PFSK-1 (cell line): ENCODE measurements at regions not wholly inside any gene's neighbourhood (a gene's known extent, or its start where the extent isn't known, plus 50 kb on each side); places are given as distances from the start of the nearest gene placed in this dataset.

Experiments used
- FOXP2 ChIP-seq: optimal IDR thresholded peaks from 2 replicates; pipeline ENCODE3; 2011; ENCODE audit warnings: borderline replicate concordance, control low read depth, inconsistent platforms; ENCODE audit not compliant: insufficient read depth; ENCODE audit errors: extremely low read length, extremely low read depth
- POLR2AphosphoS5 ChIP-seq: IDR thresholded peaks from 2 replicates; pipeline ENCODE4 v1.6.1; 2012; ENCODE audit warnings: low read depth, mild to moderate bottlenecking, control low read depth, low read length, moderate library complexity
- SIN3A ChIP-seq: IDR thresholded peaks from 2 replicates; pipeline ENCODE4 v1.6.1; 2012; ENCODE audit warnings: mild to moderate bottlenecking, low read length, moderate library complexity, borderline replicate concordance; ENCODE audit not compliant: insufficient read depth
- TAF1 ChIP-seq: IDR thresholded peaks from 2 replicates; pipeline ENCODE4 v1.6.1; 2012; ENCODE audit warnings: low read length, control low read depth, borderline replicate concordance; ENCODE audit not compliant: insufficient read depth
- TF ChIP-seq, protein P1 (sequence below), 2 experiments: IDR thresholded peaks; 2 replicates each; pipeline versions ENCODE4 v1.6.1 to v1.8.0; 2011 to 2012; ENCODE audit warnings: low read depth in 2 of 2, low read length in 2 of 2, control low read depth in 1 of 2, inconsistent platforms in 1 of 2, mild to moderate bottlenecking in 1 of 2, moderate library complexity in 1 of 2; ENCODE audit not compliant: insufficient read depth in 1 of 2

DNA sequence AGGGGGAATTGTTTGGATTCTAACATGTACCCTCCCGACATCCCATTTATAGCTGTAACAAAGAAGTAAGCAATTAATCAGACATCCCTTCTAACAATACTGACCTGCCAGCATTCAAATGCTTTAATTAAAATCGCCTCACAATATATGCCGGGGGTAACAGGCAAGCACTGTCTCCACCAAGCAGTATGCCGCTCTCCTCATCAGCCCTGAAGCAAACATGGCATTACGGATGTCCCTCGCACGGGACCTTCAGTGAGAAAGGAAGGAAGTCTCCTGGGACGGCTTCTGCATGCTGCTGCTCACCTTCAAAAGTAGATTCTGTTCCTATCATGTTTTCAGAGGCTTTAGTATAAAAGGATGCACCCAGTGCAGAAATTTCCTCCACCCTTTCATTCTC is 292.7 kb upstream of the POU3F3 start:
- TF ChIP-seq SIN3A (no peak), POLR2AphosphoS5 (no peak), FOXP2 (no peak), TAF1 (no peak)
- TF ChIP-seq, protein P1, sequence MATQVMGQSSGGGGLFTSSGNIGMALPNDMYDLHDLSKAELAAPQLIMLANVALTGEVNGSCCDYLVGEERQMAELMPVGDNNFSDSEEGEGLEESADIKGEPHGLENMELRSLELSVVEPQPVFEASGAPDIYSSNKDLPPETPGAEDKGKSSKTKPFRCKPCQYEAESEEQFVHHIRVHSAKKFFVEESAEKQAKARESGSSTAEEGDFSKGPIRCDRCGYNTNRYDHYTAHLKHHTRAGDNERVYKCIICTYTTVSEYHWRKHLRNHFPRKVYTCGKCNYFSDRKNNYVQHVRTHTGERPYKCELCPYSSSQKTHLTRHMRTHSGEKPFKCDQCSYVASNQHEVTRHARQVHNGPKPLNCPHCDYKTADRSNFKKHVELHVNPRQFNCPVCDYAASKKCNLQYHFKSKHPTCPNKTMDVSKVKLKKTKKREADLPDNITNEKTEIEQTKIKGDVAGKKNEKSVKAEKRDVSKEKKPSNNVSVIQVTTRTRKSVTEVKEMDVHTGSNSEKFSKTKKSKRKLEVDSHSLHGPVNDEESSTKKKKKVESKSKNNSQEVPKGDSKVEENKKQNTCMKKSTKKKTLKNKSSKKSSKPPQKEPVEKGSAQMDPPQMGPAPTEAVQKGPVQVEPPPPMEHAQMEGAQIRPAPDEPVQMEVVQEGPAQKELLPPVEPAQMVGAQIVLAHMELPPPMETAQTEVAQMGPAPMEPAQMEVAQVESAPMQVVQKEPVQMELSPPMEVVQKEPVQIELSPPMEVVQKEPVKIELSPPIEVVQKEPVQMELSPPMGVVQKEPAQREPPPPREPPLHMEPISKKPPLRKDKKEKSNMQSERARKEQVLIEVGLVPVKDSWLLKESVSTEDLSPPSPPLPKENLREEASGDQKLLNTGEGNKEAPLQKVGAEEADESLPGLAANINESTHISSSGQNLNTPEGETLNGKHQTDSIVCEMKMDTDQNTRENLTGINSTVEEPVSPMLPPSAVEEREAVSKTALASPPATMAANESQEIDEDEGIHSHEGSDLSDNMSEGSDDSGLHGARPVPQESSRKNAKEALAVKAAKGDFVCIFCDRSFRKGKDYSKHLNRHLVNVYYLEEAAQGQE (IDR thresholded peaks at IDR 0.05; ENCODE audit: insufficient read depth in 1 of 2, low read depth in 2 of 2, low read length in 2 of 2): no peak

DNA sequence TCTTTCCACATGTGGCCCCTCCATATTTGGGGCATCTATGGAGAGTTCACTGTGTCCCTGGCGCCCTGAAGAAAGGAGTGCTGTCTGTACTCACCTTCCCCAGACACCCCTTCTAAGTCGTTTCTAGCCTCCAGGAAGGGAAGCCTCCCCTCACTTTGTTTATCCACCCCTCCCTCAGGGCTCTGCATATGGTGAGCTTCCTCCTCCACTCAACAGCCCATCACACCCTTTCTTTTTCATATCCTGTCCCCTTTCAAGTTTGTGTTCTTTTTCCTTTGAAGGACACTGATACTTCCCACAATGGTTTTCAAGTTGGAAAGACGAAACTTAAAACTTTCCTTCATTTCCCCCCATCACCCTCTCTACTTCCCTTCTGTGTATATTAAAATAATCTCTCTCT is 291.4 kb upstream of the POU3F3 start:
- no peak for TF ChIP-seq FOXP2
- TF ChIP-seq, protein P1 (IDR thresholded peaks at IDR 0.05; ENCODE audit: insufficient read depth in 1 of 2, low read depth in 2 of 2, low read length in 2 of 2): no peak
- TF ChIP-seq POLR2AphosphoS5: no peak
- TF ChIP-seq SIN3A: no peak
- no peak for TF ChIP-seq TAF1

DNA sequence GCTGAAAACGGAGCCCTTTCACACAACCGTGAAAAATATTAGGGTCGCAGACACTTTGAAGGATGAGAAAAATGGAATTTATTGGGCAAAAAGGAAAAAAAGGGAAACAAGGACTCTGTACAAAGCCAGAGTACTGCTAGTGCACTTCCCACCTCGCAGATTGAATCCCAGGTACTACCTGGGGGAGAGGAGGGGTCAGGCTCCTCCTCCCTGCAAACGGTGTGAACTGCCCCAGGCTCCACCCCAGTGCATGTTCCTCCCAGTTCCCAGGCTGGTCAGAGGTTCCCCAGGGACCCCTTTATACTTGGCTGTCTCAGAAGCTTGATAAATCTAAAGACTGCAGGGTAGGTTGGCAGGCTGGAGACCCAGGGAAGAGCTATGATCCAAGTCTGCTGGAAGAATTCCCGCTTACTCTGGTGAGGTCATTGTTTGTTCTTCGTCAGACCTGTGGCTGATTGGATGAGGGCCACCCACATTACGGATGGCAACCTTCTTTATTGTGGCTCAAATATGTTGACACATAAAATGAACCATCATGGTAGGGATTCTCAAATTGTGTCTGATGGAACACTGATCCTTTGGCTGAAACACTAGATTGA is 290.4 kb upstream of the POU3F3 start:
- TF ChIP-seq TAF1 (no peak), POLR2AphosphoS5 (no peak), FOXP2 (no peak), SIN3A (no peak)
- TF ChIP-seq, protein P1 (IDR thresholded peaks at IDR 0.05; ENCODE audit: insufficient read depth in 1 of 2, low read depth in 2 of 2, low read length in 2 of 2): no peak

DNA sequence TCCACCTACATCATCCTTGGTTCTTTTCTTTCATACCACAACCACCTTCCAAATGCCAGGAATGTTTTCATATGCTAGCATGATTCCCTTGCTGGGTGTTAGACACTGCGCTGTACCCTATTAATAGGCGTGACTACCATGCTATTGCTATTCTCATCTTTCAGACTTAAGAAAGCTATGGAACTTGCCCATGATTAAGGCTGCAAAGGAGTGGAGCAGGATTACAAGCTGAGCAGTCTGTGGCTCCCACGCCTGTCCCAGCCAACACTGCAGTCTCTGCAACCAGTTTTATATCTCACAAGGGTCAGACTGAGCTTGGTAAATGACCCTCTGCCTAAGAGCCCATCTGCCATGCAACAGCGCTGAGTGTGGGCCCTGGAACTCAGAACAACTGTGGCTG is 285.7 kb upstream of the POU3F3 start:
- TF ChIP-seq SIN3A (no peak), TAF1 (no peak), FOXP2 (no peak), POLR2AphosphoS5 (no peak)
- TF ChIP-seq, protein P1 (IDR thresholded peaks at IDR 0.05; ENCODE audit: insufficient read depth in 1 of 2, low read depth in 2 of 2, low read length in 2 of 2): no peak

DNA sequence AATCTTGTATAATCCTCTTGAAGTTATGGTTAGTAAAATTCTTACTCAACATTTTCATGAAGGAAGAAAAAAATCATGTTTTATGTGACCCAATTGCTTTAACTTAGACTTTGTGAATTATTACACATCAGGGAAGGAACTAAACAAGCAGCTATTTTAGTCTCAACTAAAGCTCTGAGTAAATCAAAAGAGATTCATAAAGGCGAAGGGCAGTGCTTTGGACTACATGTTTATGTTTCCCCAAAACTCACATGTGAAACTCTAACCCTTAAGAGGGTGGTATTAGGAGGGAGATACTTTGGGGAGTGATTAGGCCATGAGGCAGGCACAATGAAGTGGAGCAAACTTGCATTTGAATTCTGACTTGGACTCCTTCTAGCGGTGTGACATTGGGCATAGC is 283.7 kb upstream of the POU3F3 start:
- TF ChIP-seq POLR2AphosphoS5 (no peak), TAF1 (no peak), SIN3A (no peak), FOXP2 (no peak)
- TF ChIP-seq, protein P1 (IDR thresholded peaks at IDR 0.05; ENCODE audit: insufficient read depth in 1 of 2, low read depth in 2 of 2, low read length in 2 of 2): no peak
